Activated effector memory CD4-positive, alpha-beta T cell treated with anti-CD3 and anti-CD28 coated beads, Interleukin-2, amount 50 U/mL, for 16 hours (primary cell): ENCODE measurements at regions not wholly inside any gene's neighbourhood (a gene's known extent, or its start where the extent isn't known, plus 50 kb on each side); places are given as distances from the start of the nearest gene placed in this dataset.
"Not testable (repeated sequence)": the region's sequence is repeated elsewhere in the genome, so short reads cannot be mapped to it uniquely, and the experiment has no call there.

ENCODE experiments used
- DNase-seq: peaks from one replicate; pipeline ENCODE4 v3.0.0-alpha.2; 2020

GRCh38 chr7:69440976-69441375, 157.3 kb upstream of the AUTS2 start:
- DNase-seq, result no peak

GRCh38 chr7:69443136-69443535, 155.1 kb upstream of the AUTS2 start:
- DNase-seq, result no peak

GRCh38 chr7:69445541-69445940, 152.7 kb upstream of the AUTS2 start:
- DNase-seq, result no peak

GRCh38 chr7:69446213-69446612, 152.1 kb upstream of the AUTS2 start:
- not testable (repeated sequence) for DNase-seq

DNA sequence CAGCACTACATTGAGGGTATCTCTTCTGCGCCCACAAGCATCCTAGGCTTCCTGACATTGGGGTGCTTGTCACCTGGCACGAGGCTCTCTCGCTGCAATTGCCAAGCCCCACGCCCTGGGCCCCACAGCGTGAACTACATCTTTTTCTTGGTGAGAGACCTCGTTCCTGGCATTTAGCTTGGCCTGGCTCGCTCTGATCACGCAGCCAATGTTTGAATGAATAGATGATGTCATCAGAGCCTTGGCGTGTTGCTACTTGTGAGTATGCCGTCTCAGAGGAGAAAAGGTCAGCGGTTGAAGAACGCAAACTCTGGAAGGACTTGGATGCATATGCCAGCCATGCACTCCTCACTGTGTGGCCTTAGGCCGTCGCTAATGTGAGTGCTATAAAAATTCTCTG, 150.2 kb upstream of the AUTS2 start:
- no peak for DNase-seq

DNA sequence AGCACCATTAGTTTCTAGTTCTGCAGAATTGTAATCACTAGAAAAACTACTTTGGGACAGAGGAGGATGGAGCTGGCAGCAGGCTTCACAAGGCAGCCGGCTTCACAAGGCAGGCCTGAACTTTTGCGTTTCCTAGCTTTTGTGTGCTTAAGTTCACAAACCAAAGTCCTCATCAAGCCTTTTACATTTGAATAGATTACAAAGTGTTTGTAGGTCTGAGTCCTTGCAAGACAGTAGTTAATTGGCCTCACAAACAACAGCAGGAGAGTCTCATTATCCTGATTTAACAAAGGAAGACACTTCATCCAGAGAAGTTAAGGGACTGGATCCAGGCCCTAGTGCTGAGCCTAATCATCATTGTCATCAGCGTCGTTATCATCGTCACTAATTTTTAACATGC, 147.8 kb upstream of the AUTS2 start:
- no peak for DNase-seq

- DNase-seq, result no peak
These were observed 146.6 kb upstream of the AUTS2 start for GRCh38 chr7:69451715-69452114.

DNA sequence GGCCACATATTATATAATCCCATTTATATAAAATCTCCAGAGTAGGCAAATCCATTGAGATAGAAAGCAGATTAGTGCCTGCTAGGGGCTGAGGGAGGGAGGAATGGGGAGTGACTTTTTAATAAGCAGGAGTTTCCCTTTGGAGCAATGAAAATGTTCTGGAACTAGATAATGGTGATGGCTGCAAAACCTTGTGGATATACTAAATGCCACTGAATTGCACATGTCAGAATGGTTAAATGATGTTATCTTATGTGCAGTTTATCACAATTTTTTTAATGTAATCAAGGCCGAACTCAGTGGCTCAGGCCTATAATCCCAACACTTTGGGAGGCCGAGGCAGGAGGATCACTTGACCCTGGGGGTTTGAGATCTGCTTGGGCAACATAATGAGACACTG, 145.5 kb upstream of the AUTS2 start:
- DNase-seq, result no peak

DNA sequence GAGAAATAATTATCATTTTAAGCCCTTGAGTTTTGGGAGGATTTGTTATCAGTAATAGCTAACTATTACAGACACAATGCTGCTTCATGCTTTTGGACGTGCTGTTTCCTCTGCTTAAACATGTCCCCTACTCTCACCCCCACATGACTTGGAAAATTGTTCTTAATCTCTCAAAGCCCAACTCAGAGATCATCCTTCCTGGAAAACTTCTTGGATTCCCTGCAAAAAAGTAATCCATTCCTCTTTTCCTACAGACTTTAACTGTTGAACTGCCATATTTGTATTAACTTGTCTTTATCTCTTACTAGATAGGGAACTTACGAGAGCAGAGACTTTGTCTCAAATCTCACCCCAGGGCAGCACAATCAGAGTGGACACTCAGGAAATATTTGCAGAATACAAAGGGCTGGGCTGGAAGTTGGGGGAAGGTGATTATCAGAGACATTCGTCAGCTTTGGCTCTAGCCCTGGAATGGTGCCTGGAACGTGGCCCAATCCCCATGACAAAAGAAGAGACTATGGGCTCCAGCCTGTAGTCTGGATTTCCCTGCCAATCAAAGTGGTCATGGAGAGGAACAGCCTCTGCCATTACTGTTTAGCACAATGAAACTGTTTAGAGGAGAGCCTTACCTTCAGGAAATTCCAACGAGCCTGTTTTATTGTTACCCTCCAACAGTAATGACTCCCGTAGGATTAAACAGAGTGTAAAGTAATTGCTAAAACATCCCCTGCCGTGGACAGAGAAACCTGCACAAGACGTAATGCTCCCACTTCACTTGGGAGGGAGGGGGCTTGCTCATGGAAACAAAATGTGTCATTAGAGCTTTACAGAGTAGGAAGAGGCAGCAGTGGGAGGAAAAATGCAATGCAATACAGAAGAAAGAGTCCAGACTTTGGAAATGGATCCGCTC, 140.4 kb upstream of the AUTS2 start:
- no peak for DNase-seq

- no peak for DNase-seq
These were observed 134.2 kb upstream of the AUTS2 start for GRCh38 chr7:69464035-69464434.

GRCh38 chr7:69465262-69465661, 133.0 kb upstream of the AUTS2 start:
- no peak for DNase-seq

- no peak for DNase-seq
These were observed 130.4 kb upstream of the AUTS2 start for GRCh38 chr7:69467826-69468225.

DNA sequence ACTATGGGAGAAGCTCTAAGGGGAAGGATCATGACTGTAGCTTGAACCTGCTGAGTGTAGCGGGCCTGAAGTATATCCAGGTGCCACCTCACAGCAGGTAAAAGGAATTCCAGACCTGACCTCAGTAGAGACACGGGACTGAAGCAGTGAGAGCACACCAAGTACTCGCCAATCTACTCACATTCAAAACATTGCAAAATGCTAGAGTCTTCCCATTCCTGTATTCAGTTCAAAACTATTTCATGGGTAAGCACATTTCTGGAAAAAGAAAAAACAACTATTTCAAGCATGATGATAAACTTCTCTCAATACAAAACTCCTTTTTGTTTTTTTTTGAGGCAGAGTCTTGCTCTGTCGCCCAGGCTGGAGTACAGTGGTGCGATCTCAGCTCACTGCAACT, 121.9 kb upstream of the AUTS2 start:
- no peak for DNase-seq

DNA sequence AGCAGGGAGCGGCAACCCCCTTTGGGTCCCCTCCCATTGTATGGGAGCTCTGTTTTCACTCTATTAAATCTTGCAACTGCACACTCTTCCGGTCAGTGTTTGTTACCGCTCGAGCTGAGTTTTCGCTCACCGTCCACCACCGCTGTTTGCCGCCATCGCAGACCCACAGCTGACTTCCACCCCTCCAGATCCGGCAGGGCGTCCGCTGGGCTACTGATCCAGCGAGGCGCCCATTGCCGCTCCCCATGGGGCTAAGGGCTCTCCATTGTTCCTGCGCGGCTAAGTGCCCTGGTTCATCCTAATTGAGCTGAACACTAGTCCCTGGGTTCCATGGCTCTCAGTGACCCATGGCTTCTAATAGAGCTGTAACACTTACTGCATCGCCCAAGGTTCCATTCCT, 115.6 kb upstream of the AUTS2 start:
- no peak for DNase-seq

DNA sequence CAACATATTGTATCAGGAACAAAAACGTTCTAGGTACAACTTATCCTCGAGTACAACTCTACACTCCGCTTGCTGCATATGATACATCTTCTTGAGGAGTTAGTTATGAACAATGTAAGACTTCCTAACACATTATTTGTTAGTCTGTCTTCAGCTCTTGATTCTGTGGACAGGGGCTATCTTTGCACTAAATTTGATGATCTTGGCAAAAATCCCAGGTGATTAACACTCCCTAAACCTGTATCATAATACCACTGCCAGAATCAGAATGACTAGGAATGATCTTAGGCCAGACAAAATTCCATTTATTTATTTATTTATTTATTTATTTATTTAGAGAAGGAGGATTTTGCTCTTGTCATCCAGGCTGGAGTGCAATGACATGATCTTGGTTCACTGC, 108.7 kb upstream of the AUTS2 start:
- DNase-seq, result no peak

DNA sequence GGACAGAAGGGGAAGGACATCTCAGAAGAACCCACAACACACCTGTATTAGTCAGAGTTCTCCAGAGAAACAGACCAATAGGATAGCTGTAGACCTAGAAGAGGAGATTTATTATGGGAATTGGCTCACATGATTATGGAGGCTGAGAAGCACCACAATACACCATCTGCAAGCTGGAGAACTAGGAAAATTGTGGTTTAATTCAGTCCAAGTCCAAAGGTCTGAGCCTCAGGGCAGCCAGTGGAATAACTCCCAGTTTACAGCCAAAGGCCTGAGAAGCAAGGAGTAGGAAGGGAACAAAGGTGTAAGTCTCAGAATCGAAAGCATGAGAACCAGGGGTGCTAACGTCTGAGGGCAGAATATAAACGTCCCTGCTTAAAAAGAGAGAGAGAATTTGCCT, 99.6 kb upstream of the AUTS2 start:
- no peak for DNase-seq

- no peak for DNase-seq
These were observed 95.9 kb upstream of the AUTS2 start for GRCh38 chr7:69502358-69502757.

GRCh38 chr7:69504733-69505420, 93.4 kb upstream of the AUTS2 start:
- DNase-seq, result no peak

DNA sequence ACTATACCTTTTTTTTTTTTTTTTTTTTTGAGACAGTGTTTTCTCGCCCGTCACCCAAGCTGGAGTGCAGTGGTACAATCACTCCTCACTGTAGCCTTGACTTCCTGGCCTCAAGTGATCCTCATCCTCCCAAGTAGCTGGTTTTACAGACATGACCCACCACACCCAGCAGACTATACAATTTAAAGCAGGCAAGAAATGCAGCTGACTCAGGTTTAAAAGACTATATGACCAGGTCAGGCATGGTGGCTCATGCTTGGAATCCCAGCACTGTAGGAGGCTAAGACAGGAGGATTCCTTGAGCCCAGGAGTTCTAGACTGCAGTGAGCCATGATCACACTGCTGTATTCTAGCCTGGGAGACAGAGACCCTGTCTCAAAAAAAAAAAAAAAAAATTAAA, 89.5 kb upstream of the AUTS2 start:
- no peak for DNase-seq

DNA sequence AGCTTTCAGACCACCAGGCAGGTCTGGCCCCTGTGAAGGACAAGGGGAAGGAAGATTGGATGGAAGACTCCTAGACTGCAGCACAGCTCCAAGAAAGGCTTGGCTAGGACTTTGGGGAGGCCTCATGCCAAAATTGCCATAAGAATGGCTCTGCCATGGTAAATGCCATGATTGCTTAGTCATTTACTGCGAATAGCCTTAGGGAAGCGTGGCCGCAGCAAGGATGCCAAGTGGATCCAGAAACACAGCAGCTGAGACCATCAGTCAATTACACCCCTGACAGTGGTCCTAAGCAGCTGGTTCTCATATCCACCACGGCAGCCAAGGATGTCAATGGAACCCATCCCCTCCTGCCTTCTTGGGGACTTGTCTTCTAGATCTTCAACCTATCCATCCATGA, 88.2 kb upstream of the AUTS2 start:
- DNase-seq, result no peak

- DNase-seq, result no peak
These were observed 82.6 kb upstream of the AUTS2 start for GRCh38 chr7:69515495-69516212.

- DNase-seq, result no peak
These were observed 81.9 kb upstream of the AUTS2 start for GRCh38 chr7:69516238-69516820.

- no peak for DNase-seq
These were observed 80.1 kb upstream of the AUTS2 start for GRCh38 chr7:69517985-69518704.
